ENCODE measurements at regions not wholly inside any gene's neighbourhood (a gene's known extent, or its start where the extent isn't known, plus 50 kb on each side); places are given as distances from the start of the nearest gene placed in this dataset.

DNA sequence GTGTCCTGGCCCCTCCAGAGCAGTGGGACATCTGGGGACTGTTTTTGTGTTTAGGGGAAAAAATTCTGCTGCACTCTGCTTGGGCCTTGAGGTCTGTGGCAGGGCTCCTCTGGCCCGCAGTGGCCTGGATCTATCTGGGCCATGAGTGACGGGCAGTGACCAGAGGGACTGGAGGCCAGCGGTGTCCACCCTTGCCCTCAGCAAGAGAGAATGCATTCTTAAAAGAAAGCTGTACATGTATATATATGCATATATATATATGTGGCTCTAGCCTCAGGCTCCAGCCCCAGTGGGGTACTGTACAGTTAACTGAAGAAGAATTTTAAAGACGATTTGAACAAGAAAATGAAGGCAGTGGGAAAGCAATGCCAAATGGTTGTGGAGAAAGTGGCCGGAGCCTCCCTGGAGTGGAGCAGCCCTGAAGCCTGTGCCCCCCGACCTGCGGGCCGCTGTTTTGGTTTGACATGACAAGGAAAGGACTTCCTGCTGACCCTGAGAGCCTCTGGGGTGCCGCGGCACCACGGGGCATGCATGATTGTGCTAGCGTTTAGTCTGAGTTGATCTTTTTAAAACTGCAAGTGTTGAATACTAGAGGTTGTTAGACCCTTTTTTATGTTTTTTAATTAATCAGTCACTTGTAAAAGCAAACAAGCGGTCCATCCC, 52.2 kb downstream of the PLXNA1 start:
- POLR2A ChIA-PET (ENCODE audit: low non-redundant PET) = no interaction called here
- Histone ChIP-seq H3K4me1 (ENCODE audit: insufficient read depth, low read length, poor library complexity, severe bottlenecking) (no peaks in the 10 kb centered on the region), H3K4me3 (ENCODE audit: low read depth, low read length, poor library complexity, severe bottlenecking) (no peak overlapping the region), H3K9me3 (ENCODE audit: low read depth, low read length, poor library complexity, severe bottlenecking) (no peaks in the 10 kb centered on the region), H3K27ac (ENCODE audit: low read depth, low read length, poor library complexity, severe bottlenecking) (no peak overlapping the region), H3K27me3 (replicated peaks; ENCODE audit: insufficient read depth, low read depth, low read length, poor library complexity) (no peaks in the 10 kb centered on the region), H3K36me3 (ENCODE audit: insufficient read depth, low read length, poor library complexity, severe bottlenecking) (peaks cover 21% of the 10 kb centered on the region)
- CTCF ChIA-PET = no interaction called here
- no TSS peak for BruUV-seq (replicated peaks)
- DNase-seq (ENCODE audit: low spot score) = no peak
- intact Hi-C loops (cut with micrococcal nuclease; ENCODE audit: unreplicated experiment) = no loop called here
- TF ChIP-seq EZH2 (IDR thresholded peaks at IDR 0.05; ENCODE audit: borderline replicate concordance, low read depth, low read length, poor library complexity, severe bottlenecking) = no peak
- TF ChIP-seq, protein P1, sequence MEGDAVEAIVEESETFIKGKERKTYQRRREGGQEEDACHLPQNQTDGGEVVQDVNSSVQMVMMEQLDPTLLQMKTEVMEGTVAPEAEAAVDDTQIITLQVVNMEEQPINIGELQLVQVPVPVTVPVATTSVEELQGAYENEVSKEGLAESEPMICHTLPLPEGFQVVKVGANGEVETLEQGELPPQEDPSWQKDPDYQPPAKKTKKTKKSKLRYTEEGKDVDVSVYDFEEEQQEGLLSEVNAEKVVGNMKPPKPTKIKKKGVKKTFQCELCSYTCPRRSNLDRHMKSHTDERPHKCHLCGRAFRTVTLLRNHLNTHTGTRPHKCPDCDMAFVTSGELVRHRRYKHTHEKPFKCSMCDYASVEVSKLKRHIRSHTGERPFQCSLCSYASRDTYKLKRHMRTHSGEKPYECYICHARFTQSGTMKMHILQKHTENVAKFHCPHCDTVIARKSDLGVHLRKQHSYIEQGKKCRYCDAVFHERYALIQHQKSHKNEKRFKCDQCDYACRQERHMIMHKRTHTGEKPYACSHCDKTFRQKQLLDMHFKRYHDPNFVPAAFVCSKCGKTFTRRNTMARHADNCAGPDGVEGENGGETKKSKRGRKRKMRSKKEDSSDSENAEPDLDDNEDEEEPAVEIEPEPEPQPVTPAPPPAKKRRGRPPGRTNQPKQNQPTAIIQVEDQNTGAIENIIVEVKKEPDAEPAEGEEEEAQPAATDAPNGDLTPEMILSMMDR (conservative IDR thresholded peaks at IDR 0.05; ENCODE audit: low read depth, low read length) = no peak

DNA sequence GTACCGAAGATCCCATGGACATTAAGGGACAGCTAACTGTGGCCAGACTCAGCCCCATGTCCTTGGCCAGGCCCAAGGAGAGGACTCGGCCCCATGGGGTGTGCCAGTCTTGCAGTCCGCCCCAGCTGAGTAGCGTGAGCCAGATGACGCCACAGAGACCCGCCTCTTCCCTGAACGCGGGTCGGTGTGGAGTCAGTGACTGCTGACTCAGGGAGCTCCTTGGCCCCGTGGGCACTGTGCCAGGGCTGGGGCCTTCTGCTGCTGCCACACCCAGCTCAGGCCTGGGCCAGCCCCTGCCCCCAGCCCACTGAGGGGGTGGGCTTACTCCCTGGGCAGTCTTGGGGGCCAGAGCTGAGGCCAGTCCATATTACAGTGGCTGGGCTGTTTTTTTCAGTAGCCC, 52.8 kb downstream of the PLXNA1 start:
- DNase-seq (ENCODE audit: low spot score) = no peak
- Histone ChIP-seq H3K27ac (ENCODE audit: low read depth, low read length, poor library complexity, severe bottlenecking) (no peak overlapping the region), H3K36me3 (ENCODE audit: insufficient read depth, low read length, poor library complexity, severe bottlenecking) (peaks cover 16% of the 10 kb centered on the region), H3K9me3 (ENCODE audit: low read depth, low read length, poor library complexity, severe bottlenecking) (no peaks in the 10 kb centered on the region), H3K4me1 (ENCODE audit: insufficient read depth, low read length, poor library complexity, severe bottlenecking) (no peaks in the 10 kb centered on the region), H3K27me3 (replicated peaks; ENCODE audit: insufficient read depth, low read depth, low read length, poor library complexity) (no peaks in the 10 kb centered on the region), H3K4me3 (ENCODE audit: low read depth, low read length, poor library complexity, severe bottlenecking) (no peak overlapping the region)
- TF ChIP-seq, protein P1 (conservative IDR thresholded peaks at IDR 0.05; ENCODE audit: low read depth, low read length) = no peak
- TF ChIP-seq EZH2 (IDR thresholded peaks at IDR 0.05; ENCODE audit: borderline replicate concordance, low read depth, low read length, poor library complexity, severe bottlenecking) = no peak
- intact Hi-C loops (cut with micrococcal nuclease; ENCODE audit: unreplicated experiment) = no loop called here
- ChIA-PET CTCF (no interaction called here), POLR2A (ENCODE audit: low non-redundant PET) (no interaction called here)
- BruUV-seq (replicated peaks) = no TSS peak

DNA sequence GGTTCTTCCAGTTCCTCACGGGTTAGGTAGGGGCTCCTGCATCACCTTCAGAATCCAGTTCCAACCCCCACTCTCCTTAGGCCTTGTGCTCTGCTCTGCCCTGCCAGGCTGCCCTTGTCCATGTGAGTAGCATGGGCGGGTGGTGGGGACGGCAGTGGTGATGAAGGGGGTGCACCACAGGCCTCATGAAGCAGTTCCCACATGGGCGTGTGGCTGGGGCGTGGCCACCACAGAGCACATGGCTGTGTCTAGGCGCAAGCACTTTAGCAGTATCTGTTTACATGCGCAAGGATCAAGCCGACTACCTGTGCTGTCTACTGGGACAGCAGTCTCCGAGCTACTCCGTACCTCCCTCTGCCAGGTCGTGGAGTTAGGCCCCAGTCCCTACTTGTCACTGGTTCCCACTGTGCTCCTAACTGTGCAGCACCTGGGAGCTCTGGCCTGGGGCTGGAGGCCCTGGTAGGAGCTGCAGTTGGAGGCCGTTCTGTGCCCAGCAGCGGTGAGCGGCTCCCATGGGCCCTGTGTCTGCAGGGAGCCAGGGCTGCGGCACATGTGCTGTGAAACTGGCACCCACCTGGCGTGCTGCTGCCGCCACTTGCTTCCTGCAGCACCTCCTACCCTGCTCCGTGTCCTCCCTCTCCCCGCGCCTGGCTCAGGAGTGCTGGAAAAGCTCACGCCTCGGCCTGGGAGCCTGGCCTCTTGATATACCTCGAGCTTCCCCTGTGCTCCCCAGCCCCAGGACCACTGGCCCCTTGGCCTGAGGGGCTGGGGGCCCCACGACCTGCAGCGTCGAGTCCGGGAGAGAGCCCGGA, 53.5 kb downstream of the PLXNA1 start:
- CTCF ChIA-PET = no interaction called here
- no peak overlapping the region for H3K27ac ChIP-seq (ENCODE audit: low read depth, low read length, poor library complexity, severe bottlenecking)
- POLR2A ChIA-PET (ENCODE audit: low non-redundant PET) = no interaction called here
- intact Hi-C loops (cut with micrococcal nuclease; ENCODE audit: unreplicated experiment) = no loop called here
- H3K4me1 ChIP-seq (ENCODE audit: insufficient read depth, low read length, poor library complexity, severe bottlenecking) = no peaks in the 10 kb centered on the region
- no peak overlapping the region for H3K4me3 ChIP-seq (ENCODE audit: low read depth, low read length, poor library complexity, severe bottlenecking)
- BruUV-seq (replicated peaks) = no TSS peak
- H3K27me3 ChIP-seq (replicated peaks; ENCODE audit: insufficient read depth, low read depth, low read length, poor library complexity) = no peaks in the 10 kb centered on the region
- H3K9me3 ChIP-seq (ENCODE audit: low read depth, low read length, poor library complexity, severe bottlenecking) = no peaks in the 10 kb centered on the region
- TF ChIP-seq EZH2 (IDR thresholded peaks at IDR 0.05; ENCODE audit: borderline replicate concordance, low read depth, low read length, poor library complexity, severe bottlenecking) = no peak
- TF ChIP-seq, protein P1 (conservative IDR thresholded peaks at IDR 0.05; ENCODE audit: low read depth, low read length) = no peak
- DNase-seq (ENCODE audit: low spot score) = no peak
- H3K36me3 ChIP-seq (ENCODE audit: insufficient read depth, low read length, poor library complexity, severe bottlenecking) = peaks cover 14% of the 10 kb centered on the region
